ENCODE measurements at regions not wholly inside any gene's neighbourhood (a gene's known extent, or its start where the extent isn't known, plus 50 kb on each side); places are given as distances from the start of the nearest gene placed in this dataset.

- Histone ChIP-seq H3K27ac (no peak overlapping the region), H3K36me3 (no peaks in the 10 kb centered on the region), H3K9me3 (no peaks in the 10 kb centered on the region), H3K4me1 (no peaks in the 10 kb centered on the region), H3K4me3 (no peak overlapping the region), H3K27me3 (no peaks in the 10 kb centered on the region)
- intact Hi-C loops (cut with DNase I) = no loop called here
- no peak for DNase-seq (ENCODE audit: extremely low spot score in 2 of 2)
- TF ChIP-seq POLR2AphosphoS5 (IDR thresholded peaks at IDR 0.05; ENCODE audit: insufficient read depth in 1 of 2, low read depth in 1 of 2) (no peak), CTCF (IDR thresholded peaks at IDR 0.05) (no peak), POLR2A (IDR thresholded peaks at IDR 0.05) (no peak)
Observed at GRCh38 chr13:89610881-89611280, 1736.6 kb upstream of the MIR17HG start.

- Histone ChIP-seq H3K4me1 (no peaks in the 10 kb centered on the region), H3K36me3 (no peaks in the 10 kb centered on the region), H3K27me3 (no peaks in the 10 kb centered on the region), H3K4me3 (no peak overlapping the region), H3K9me3 (no peaks in the 10 kb centered on the region), H3K27ac (no peak overlapping the region)
- TF ChIP-seq POLR2A (IDR thresholded peaks at IDR 0.05) (no peak), POLR2AphosphoS5 (IDR thresholded peaks at IDR 0.05; ENCODE audit: insufficient read depth in 1 of 2, low read depth in 1 of 2) (no peak), CTCF (IDR thresholded peaks at IDR 0.05) (no peak)
- intact Hi-C loops (cut with DNase I) = no loop called here
- no peak for DNase-seq (ENCODE audit: extremely low spot score in 2 of 2)
Observed at GRCh38 chr13:89627996-89628395, 1719.5 kb upstream of the MIR17HG start.

GRCh38 chr13:89628567-89628966, 1718.9 kb upstream of the MIR17HG start:
- H3K27ac ChIP-seq = no peak overlapping the region
- intact Hi-C loops (cut with DNase I) = no loop called here

GRCh38 chr13:89650226-89650625, 1697.3 kb upstream of the MIR17HG start:
- no peak for TF ChIP-seq CTCF (IDR thresholded peaks at IDR 0.05)
- no peak for TF ChIP-seq POLR2A (IDR thresholded peaks at IDR 0.05)
- no peak for TF ChIP-seq POLR2AphosphoS5 (IDR thresholded peaks at IDR 0.05; ENCODE audit: insufficient read depth in 1 of 2, low read depth in 1 of 2)
- intact Hi-C loops (cut with DNase I) = no loop called here
- H3K4me3 ChIP-seq = no peak overlapping the region
- no peak for DNase-seq (ENCODE audit: extremely low spot score in 2 of 2)
- no peaks in the 10 kb centered on the region for H3K36me3 ChIP-seq
- no peaks in the 10 kb centered on the region for H3K4me1 ChIP-seq
- no peaks in the 10 kb centered on the region for H3K9me3 ChIP-seq
- no peak overlapping the region for H3K27ac ChIP-seq
- no peaks in the 10 kb centered on the region for H3K27me3 ChIP-seq

More at GRCh38 chr13:89628567-89628966, 1718.9 kb upstream of the MIR17HG start:
- no peak overlapping the region for H3K4me3 ChIP-seq
- H3K4me1 ChIP-seq = no peaks in the 10 kb centered on the region
- H3K27me3 ChIP-seq = no peaks in the 10 kb centered on the region
- no peaks in the 10 kb centered on the region for H3K9me3 ChIP-seq
- H3K36me3 ChIP-seq = no peaks in the 10 kb centered on the region
- TF ChIP-seq POLR2AphosphoS5 (IDR thresholded peaks at IDR 0.05; ENCODE audit: insufficient read depth in 1 of 2, low read depth in 1 of 2) (no peak), POLR2A (IDR thresholded peaks at IDR 0.05) (no peak), CTCF (IDR thresholded peaks at IDR 0.05) (no peak)
- DNase-seq (ENCODE audit: extremely low spot score in 2 of 2) = no peak

GRCh38 chr13:89660752-89661151, 1686.7 kb upstream of the MIR17HG start:
- H3K4me3 ChIP-seq = no peak overlapping the region
- H3K4me1 ChIP-seq = no peaks in the 10 kb centered on the region
- H3K36me3 ChIP-seq = no peaks in the 10 kb centered on the region
- H3K27ac ChIP-seq = no peak overlapping the region
- H3K9me3 ChIP-seq = no peaks in the 10 kb centered on the region
- TF ChIP-seq CTCF (IDR thresholded peaks at IDR 0.05) = no peak
- TF ChIP-seq POLR2AphosphoS5 (IDR thresholded peaks at IDR 0.05; ENCODE audit: insufficient read depth in 1 of 2, low read depth in 1 of 2) = no peak
- no peak for TF ChIP-seq POLR2A (IDR thresholded peaks at IDR 0.05)
- no peak for DNase-seq (ENCODE audit: extremely low spot score in 2 of 2)
- intact Hi-C loops (cut with DNase I) = no loop called here
- no peaks in the 10 kb centered on the region for H3K27me3 ChIP-seq

Data from vagina (tissue), 2 donors.